ENCODE measurements at regions not wholly inside any gene's neighbourhood (a gene's known extent, or its start where the extent isn't known, plus 50 kb on each side); places are given as distances from the start of the nearest gene placed in this dataset.

DNA sequence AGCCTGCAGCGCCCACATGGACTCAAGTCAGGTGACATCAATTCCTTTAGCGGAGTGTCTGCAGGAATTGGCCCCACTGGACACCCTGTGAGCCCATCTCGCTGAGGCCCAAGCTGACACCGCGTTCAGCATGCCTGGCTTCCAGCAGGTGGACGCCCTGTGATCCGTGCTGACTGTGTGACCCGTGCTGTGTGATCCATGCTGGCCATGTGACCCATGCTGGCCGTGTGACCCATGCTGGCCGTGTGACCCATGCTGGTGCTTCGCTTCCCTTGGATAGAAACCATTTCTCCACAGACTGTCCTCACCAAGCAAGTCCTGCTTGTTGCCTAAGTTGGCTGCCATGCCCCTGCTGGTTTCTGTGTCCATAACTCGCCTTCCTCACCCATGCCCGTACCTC lies 392.1 kb downstream of the BRD1 start:
- TF ChIP-seq, protein P1, sequence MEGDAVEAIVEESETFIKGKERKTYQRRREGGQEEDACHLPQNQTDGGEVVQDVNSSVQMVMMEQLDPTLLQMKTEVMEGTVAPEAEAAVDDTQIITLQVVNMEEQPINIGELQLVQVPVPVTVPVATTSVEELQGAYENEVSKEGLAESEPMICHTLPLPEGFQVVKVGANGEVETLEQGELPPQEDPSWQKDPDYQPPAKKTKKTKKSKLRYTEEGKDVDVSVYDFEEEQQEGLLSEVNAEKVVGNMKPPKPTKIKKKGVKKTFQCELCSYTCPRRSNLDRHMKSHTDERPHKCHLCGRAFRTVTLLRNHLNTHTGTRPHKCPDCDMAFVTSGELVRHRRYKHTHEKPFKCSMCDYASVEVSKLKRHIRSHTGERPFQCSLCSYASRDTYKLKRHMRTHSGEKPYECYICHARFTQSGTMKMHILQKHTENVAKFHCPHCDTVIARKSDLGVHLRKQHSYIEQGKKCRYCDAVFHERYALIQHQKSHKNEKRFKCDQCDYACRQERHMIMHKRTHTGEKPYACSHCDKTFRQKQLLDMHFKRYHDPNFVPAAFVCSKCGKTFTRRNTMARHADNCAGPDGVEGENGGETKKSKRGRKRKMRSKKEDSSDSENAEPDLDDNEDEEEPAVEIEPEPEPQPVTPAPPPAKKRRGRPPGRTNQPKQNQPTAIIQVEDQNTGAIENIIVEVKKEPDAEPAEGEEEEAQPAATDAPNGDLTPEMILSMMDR (IDR thresholded peaks at IDR 0.05), result no peak
- TF ChIP-seq POLR2AphosphoS5 (IDR thresholded peaks at IDR 0.05; ENCODE audit: low read depth, low read length), result no peak

Measured in Panc1 (cell line).